ENCODE measurements at regions not wholly inside any gene's neighbourhood (a gene's known extent, or its start where the extent isn't known, plus 50 kb on each side); places are given as distances from the start of the nearest gene placed in this dataset.
"Not testable (repeated sequence)": the region's sequence is repeated elsewhere in the genome, so short reads cannot be mapped to it uniquely, and the experiment has no call there.

DNA sequence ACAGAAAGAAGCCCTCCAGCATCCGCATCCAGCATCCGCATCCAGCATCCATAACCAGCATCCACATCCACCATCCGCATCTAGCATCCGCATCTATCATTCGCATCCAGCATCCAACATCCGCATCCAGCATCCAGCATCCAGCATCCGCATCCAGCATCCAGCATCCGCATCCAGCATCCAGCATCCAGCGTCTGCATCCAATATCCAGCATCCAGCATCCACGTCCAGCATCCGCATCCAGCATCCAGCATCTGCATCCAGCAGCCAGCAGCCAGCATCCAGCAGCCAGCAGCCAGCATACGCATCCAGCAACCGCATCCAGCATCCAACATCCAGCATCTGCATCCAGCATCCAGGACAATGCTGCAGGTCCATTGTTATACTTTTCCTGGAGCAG is 671.0 kb upstream of the C16orf82 start:
- no peak for DNase-seq

DNA sequence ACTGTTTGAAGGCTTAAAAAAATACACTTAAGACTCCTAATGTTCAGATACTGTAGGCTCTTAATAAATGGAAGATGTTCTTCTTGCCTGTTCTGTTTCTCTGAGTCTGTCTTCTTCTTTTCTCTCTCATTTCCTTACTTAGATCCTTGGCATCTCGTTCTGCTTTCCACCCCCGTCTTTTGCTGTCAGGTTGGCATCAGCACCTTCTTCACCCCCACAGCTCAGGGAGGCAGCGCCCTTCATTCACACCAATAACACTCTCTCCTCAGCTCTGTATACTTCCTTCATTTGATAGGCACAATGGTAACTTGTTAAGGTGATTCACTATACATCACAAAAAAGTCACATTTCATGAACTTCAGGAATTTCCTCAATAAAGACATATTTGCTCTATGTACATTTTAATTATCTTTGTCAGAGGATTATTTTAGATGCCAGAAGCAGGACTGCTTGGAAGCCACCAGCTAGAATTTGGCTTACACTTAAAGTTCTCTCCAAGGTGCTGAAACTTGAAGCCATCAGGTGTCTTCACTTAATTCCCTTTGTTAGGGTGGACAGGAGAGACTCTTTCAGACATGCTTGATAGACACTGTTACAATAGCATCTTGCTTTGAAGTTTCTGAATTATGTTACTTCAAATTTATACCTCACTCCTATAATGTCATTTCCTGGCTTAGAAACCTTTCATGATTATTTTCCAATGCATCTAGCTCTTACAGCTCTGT is 670.1 kb upstream of the C16orf82 start:
- no peak for DNase-seq

DNA sequence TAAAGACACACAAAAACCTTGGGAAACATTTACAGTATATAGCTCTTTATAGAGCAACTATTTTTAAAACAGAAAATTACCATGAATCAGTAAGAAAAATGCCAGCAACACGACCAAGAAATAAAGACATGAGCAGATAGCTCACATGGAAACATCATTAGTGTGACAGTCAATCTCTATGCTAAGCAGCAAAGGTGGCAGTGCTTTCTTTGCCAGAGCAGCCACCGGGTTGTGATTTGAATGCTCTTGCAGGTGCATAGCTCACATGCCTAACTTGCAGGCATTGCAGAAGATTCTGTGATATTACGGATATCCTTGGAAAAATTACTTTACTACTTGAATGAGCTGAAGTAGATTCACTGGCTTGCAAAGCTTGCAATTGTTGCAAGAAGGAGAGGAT is 652.9 kb upstream of the C16orf82 start:
- DNase-seq = no peak

DNA sequence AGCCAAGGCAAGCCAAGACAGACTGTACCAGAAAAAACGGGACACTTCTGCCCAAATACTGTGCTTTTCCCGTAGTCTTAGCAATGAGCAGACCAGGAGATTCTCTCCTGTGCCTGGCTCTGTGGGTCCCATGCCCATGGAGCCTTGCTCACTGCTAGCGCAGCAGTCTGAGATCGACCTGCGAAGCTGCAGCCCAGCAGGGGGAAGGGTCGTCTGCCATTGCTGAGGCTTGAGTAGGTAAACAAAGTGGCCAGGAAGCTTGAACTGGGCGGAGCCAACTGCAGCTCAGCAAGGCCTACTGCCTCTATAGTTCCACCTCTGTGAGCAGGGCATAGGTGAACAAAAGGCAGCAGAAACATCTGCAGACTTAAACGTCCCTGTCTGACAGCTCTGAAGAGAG is 647.3 kb upstream of the C16orf82 start:
- not testable (repeated sequence) for DNase-seq

DNA sequence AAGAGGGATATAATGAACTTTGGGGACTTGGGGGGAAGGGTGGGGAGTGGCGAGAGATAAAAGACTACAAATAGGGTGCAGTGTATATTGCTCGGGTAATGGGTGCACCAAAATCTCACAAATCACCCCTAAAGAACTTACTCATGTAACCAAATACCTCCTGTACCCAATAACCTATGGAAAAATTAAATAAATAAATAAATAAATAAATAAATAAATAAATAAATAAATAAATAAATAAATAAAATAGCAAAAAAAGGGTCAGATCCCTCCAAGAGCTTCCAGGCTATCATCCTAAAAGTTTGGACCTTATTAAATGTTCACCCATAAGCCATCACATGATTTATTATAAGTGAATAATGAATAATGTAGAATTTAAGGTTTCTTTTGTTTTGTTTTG is 636.1 kb upstream of the C16orf82 start:
- no peak for DNase-seq

DNA sequence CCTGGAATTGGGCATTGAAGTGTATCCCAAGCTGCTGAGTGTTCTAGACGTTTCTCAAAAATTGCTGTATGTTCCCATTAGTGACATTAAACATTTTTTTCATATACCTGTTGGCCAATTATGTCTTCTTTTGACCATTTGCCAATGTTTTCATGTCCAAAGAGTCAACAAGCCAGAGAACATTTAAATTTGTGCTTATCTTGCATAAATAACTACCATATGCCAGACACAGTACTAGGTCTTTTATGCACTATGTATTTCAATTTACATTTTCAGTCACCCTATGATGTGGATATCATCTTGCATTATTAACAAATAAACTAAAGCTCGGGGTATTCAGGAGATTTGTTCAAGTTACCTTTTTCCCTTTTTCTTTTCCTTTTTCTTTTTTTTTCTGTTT is 632.9 kb upstream of the C16orf82 start:
- DNase-seq = no peak

DNA sequence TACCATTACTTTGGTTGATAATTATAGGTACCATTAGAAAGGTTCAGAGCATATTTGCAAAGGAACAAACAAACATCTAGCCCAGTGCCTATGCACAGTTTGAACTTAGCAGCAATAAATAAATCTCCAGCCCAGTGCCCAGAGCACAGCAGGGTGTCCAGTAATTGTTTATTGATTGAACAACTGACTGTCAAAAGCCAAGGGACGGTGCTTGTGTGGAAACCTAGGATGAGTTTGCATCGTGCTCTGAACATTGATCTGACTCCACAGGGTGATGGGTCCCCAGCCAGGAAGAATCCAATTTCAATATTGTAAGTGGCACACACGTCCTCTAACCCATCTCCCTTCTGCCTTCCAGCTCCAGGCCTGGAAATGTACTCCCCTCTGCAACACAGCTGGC is 625.5 kb upstream of the C16orf82 start:
- DNase-seq = no peak

- no peak for DNase-seq
These were observed 624.4 kb upstream of the C16orf82 start for GRCh38 chr16:26442321-26442720.

GRCh38 chr16:26447570-26447969 is 619.2 kb upstream of the C16orf82 start:
- no peak for DNase-seq

GRCh38 chr16:26453215-26453614 is 613.5 kb upstream of the C16orf82 start:
- DNase-seq = no peak

- no peak for DNase-seq
These were observed 612.6 kb upstream of the C16orf82 start for GRCh38 chr16:26454102-26454501.

DNA sequence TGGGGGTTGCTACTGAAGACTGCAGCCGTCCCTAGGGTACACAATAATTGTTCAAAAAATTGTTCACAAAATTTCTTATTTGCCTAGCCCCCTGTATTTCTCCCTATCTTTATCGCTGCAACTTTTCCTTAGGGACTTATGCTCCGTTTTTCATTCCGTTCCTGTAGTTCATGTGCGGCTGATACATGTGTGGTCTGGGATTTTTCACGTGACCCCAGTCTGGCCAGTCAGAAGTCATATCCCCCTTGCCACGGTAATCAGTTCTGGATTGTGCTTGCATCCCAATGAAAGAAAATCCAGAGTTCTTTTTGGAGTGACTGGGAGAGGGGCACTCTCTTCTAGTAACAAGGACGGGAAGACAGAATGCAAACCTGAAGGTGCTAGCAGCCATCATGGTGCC is 610.7 kb upstream of the C16orf82 start:
- DNase-seq = no peak

GRCh38 chr16:26457095-26457494 is 609.6 kb upstream of the C16orf82 start:
- no peak for DNase-seq

DNA sequence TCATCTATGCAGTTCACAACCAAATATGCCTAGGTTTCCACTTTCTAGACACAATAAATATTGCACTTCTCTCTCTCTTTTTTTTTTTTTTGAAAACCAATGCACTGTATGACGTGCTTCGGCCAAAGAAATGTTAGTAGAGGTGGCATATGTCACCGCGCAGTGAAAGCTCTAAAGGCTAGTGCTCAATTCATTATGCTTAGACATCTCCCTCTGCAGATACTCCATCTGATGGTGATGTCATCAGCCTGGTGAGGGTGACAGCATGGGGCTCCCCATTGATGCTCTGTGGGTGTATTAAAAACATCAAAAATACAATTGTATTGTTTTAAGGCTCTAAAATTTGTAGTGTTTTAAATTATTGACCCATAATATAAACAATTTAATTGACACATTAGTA is 608.8 kb upstream of the C16orf82 start:
- no peak for DNase-seq

DNA sequence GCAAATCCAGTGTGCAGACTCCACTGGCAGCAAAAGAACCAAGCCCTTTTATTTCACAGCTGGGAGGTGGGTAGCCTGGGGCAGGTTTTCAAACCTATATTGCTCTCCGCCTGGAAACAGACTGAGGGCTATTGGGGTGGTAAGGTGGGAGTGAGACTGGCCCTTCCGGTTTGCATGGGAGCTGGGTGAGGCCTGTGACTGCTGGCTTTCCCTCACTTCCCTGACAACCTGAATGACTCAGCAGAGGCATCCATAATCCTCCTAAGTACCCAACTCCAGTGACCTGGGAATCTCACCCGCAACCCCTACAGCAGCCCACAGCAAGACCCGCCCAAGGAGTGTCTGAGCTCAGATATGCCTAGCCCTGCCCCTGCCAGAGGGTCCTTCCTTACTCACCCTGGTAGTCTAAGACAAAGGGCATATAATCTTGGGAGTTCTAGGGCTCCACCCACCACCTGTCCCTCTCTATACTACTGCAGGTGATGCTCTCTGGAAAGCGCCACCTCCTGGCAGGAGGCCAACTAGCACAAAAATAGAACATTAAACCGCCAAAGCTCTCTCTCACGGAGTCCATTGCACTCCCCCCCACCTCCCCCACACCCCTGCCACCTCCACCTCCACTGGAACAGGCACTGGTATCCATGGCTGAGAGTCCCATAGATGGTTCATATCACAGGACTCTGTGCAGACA is 602.0 kb upstream of the C16orf82 start:
- DNase-seq = no peak

GRCh38 chr16:26474405-26474804 is 592.3 kb upstream of the C16orf82 start:
- not testable (repeated sequence) for DNase-seq

DNA sequence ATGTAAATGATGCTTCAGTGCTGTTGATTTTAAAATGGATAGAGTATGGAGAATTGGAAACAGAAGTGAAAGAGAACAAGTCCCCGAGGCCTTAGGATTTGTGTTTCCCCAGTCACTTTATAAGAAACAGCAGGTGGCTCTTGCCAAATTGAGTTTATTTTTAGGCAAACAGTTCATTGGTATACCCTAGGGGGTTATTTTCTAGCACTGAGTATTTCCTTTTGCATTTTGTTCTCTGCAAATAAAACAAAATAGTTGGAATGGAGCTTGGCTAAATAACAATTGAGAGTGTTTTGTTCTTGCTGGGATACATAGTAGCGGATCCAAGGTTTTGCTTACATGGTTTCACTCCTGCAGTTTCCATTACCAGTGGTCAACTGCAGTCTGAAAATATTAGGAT is 591.1 kb upstream of the C16orf82 start:
- no peak for DNase-seq

DNA sequence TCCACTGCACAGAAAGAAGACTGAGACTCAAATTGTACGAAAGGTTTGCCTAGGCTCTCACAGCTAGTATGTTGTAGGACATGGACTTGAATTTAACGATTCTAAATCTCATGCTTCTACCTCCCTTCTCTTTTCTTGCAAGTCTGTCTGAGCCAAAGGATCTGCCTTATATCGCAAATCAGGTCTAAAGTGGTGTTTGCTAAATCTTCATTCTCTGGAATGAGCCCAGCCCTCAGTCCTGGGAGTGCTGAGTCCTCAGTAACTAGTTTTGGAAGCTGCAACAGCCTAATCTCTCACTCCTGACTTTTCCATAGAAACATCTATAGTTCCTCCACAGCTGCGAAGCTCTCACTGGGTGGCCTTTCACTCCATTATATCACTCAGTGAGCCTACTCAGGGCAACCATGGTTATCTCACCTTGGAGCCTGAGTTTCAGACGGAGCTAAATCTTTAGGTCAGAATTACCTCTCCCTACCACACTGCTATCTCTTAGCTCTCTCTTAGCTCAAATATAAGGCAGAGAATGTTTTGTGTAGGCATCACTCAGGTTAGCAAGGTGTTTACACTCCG is 575.5 kb upstream of the C16orf82 start:
- no peak for DNase-seq

DNA sequence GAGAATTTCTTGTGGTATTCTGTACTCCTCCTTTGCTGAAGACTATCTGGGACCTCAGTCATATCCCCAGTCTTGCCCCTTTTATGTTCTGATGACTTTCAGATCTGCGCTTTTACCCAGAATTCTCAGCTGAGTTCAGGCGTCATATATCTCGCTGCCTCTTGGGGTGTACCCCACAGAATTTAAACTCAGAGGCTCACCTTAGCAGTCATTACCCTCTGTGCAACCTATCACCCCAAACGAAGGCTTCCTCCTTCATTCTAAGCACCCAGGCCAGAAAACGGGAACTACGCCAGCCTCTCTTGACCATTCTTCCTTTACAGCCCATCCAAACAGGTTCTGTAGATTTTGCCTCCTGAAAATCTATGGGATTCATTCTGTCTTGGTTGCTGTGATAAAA is 574.8 kb upstream of the C16orf82 start:
- no peak for DNase-seq

DNA sequence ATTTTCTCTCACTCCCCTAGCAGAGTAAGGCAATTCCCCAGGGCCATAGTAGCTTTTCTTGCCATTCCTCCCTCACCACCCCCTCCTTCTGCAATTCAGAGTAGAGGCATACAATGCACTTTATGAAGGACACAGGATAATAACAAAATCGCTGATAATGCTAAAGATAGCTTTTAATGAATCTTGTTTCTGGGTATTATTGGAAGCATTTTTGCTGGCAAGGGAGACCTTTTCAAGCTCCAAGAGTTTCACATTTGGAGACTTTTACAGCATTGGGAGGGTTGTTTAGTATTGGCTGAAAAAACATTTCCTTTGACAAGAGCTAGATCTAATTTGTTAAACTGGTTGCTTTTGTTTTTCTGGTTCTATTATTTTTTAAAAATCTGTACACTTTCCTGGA is 573.0 kb upstream of the C16orf82 start:
- no peak for DNase-seq

DNA sequence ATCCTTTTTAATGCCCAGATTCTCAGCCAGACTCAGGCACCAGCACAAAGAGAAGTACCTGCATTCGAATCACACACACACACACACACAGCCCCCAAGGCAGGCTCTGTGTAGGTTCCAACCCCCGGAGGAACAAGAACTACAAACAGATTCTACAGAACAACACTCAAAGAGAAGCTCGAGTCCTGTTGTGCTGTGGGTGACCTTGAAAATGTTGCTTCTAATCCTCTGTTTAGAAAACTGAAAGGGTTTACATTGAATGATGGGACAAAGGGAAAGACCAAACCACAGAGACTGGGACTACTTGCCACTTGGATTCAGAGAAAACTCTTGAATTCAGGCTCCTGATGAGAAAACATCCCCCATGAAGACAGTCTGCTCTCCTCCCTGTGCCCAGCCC is 568.8 kb upstream of the C16orf82 start:
- DNase-seq = no peak

GRCh38 chr16:26500326-26500725 is 566.4 kb upstream of the C16orf82 start:
- DNase-seq = no peak

DNA sequence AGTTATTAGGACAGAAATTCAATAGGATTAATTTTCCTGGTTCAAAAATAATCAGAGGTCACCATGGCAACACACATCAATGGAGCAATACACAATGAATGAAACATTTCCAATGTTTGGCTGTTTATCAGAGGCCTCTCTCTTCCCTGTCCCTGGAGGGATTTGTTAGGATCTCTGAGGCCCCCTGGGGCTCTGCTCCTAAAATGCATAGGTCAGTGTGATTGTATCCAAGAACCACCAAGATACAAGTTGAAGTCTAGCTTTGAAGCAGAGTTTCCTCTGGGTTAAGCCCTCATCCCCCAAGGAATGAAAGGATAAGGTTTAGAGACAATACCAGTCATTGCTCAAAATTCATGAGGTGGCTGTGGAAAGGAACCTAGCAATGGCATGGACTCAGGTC is 561.2 kb upstream of the C16orf82 start:
- DNase-seq = no peak

DNA sequence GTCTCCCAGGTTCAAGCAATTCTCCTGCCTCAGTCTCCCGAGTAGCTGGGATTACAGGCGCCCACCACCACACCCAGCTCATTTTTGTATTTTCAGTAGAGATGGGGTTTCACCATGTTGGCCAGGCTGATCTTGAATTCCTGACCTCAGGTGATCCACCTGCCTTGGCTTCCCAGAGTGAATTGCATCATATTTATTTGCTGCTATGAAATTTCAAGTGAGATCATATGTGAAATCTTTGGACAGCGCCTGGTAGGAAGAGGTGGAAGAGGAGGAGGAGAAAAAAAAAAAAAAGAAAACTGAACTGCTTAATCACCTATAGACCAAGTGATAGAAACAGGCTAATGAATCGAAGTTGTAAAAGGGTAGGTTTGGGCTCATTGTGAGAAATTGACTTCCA is 557.8 kb upstream of the C16orf82 start:
- not testable (repeated sequence) for DNase-seq

- no peak for DNase-seq
These were observed 555.8 kb upstream of the C16orf82 start for GRCh38 chr16:26510924-26511323.

Measured in activated effector memory CD4-positive, alpha-beta T cell treated with Interleukin-2 at 50 U/mL for 16 hours (primary cell).